Stimulated activated CD4-positive, alpha-beta T cell treated with anti-CD3 and anti-CD28 coated beads, TNF-alpha, amount 100 ng/mL, for 4 hours (primary cell): ENCODE measurements at regions not wholly inside any gene's neighbourhood (a gene's known extent, or its start where the extent isn't known, plus 50 kb on each side); places are given as distances from the start of the nearest gene placed in this dataset.
"Not testable (repeated sequence)": the region's sequence is repeated elsewhere in the genome, so short reads cannot be mapped to it uniquely, and the experiment has no call there.

Experiments
- DNase-seq, 3 experiments: peaks; one replicate each; pipeline ENCODE4 v3.0.0-alpha.2; 2020; ENCODE audit warnings: low read depth in 3 of 3

DNA sequence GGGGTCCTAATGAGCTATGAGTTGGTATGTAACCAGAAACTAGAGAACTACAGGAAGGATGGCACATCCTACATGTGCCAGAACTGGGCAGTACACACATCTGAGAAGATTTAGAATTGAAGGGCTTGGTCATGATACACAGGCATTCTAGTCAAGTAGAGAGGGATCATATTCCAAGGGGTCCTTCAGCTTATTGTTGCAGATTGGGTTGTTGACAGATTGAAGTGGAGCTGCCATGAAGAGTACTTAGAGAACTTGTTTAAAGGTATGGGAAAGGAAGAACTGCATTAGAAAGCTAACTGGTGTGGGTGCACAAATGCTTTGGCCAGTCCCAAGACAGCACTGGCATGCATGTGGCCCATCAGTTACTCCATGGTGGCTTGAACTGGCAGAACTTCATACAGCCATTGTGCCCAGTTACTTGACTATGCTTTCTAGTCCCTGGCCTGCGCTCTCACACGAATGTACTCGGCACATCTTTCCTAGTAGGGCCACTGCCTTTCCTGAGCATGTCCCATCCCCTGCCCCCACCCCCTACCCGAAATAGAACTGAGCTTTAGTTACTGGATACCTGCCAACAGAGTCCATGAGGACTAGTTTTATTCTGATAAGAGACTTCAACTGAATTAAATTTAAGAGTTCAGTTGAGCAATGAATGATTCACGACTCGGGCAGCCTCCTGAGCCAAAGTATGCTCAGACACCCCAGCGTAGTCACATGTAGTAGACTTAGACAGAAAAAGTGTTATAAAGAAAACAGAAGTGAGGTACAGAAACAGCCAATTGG is 64.0 kb downstream of the CCNG2 start:
- no peak for DNase-seq

DNA sequence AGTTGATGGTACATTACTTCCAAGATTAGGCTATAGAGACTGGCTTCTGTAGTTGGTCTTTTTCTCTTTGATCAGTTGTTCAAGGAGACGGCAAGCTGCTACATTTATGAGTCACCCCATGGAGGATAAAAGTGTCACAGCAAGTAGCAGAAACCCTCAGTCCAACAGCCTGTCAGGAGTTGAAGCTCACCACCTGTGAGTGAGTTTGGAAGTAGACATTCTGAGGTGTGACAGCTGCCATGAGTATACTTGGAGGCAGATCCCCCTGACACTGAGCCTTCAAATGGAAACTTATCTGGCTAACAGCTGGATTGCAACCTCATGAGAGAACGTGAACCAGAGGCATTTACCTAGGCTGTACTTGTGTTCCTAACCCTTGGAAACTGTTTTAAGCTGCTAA is 68.0 kb downstream of the CCNG2 start:
- DNase-seq = no peak

DNA sequence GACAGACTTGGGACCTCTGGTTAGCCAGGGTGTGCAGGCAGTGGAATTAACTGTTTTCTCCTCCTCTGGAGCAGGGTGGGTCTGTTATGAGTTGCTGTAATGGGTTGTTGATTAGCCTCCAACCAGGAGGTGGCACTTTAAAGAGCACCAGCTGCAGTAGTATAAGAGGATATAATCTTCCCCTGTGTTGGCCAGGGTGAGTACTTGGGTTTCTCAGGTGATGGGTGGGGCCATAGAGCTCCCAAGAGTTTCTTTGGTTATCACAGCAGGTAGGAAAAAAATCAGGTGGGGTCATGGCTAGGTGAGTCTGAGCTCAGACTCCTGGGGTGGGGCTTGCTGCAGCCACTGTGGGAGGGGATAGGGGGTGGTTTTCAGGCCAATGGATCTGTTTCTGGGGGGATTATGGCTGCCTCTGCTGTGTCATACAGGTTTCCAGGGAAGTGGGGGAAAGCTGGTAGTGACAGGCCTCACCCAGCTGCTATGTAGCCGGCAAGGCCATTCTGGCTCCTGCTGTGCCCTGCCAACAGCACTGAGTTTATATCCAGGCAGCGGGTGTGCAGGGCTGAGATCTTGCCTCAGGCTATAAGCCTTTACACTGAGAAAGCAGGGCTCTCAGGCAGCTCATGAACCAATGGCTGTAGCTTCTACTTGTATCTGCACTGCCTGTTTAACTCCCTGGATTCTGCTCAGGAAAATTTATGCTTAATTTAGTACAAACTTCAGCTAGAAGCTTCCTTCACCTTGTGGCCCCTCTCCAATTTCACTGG is 70.1 kb downstream of the CCNG2 start:
- no peak for DNase-seq

DNA sequence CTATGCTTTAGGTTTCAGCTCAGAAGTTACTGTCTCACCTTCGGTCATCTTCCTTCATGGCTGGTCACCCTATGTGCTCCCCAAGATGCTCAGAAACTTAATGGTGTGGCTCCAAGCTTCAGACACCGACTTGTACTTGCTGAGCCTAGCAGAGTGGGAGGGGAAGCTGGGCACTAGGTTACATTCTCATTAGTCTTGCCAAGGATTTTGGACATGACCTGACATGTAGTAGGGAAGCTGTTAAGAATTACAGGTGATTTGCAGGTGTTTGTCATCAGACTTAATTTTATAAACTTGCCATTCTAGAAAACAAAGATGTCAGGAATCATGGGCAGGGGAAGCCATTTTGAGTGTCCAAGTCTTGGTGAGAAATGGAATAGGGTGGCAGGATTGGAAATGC is 72.4 kb downstream of the CCNG2 start:
- DNase-seq = no peak

DNA sequence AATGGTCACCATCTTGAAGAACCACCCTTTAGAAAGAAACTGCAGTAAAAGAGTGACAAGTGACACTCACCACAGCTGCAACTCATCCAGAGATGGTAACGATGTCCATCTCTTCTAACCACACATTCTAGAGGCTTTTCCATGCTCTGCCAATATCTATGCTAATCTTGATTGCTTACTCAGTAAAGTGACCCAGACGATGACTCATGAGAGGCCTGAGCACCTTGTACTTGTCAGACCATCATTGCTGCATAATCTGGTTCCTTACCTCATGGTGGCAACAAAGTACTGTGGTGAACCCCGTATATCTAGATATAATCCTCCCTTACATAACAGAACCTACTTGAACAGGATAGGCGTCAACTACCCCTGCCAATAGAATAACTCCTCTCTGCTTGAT is 75.6 kb downstream of the CCNG2 start:
- no peak for DNase-seq

DNA sequence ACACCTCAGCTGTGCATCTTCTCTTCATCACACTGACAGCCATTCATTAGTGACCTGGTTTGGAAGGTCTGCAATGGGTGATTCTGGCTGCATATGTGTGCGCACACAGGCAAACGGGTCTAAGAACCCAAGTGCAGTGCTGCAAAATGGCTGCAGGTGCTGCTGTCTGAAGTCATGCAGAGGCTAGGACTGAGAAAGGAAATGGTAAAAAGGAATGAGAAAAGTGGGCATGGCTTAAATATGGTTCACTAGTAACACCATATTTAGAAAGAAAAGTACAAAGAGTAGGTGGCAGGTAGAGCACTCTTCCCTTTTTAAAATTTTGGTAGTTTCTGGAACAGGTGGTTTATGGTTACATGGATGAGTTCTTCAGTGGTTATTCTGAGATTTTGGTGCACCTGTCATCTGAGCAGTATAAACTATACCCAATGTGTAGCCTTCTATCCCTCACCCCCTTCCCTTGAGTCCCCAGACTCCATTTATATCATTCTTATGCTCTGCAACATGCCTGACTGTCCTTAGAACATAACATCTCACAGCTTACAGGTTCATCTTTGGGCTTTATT is 78.4 kb downstream of the CCNG2 start:
- DNase-seq = no peak

DNA sequence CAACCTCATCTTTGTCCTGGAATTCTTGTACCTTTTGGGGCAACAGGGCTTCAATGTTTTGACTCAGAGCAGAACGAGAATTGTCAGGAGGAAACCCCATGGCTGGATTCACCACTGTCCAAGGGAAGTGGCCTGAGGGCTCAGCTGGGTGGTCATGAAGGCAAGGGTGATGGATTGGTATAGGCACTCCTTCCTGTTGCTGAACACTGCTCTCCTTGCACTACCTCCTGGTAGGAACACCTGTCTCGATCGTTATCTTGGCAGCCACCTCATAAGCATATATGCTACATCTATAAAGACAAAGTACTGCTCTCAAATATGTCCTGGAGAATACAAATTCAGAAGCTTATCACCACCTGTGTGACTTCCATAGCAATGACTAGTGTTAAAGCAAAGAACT is 79.8 kb downstream of the CCNG2 start:
- DNase-seq = no peak

DNA sequence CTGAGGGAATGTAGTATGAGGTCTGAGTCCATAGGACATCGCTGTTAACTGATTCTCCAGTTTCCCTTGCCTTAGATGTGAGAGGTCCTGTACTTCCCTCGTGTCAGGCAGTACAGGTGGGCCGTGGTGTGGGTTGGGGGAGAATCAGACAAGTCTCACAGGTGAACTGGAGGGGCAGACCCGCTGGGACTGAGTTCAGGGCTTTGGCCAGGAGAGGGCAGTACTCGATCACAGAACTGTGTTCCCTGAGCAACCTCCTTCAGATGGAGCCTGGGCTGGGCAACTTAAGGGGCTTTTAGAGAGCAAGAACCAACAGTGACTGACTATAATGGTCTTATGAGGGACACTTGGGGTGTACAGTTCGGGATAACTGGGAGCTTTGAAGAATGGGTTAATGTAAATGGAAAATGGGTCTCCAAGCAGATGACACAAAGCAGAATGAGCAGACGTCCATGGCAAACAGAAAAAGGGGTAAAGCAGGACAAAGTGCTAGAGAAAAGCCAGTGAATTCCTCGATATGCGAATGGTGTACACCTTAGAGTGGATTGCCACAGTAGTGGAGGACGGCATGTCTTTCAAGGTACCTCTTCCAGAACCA is 83.6 kb downstream of the CCNG2 start:
- DNase-seq = peak; percentile 2 to 33 (median 4)

DNA sequence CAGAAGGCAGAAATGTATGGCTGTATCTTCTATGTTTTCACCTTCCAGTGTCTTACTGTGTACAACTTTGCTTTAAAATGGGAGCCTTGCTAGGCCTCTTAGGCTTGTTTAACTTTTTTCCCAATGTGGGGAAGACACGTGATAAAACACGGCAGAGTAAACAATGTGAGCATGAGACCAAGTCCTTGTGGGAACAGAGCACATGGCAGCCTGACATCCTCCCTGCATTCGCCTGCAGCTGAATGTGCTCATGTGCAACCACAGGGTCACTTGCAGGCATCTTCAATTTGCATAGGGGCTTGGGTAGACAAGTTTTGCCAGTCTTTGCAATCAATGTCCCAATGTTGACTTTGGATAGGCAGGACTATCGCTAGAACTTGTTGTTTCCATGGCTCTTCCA is 91.8 kb downstream of the CCNG2 start:
- no peak for DNase-seq

DNA sequence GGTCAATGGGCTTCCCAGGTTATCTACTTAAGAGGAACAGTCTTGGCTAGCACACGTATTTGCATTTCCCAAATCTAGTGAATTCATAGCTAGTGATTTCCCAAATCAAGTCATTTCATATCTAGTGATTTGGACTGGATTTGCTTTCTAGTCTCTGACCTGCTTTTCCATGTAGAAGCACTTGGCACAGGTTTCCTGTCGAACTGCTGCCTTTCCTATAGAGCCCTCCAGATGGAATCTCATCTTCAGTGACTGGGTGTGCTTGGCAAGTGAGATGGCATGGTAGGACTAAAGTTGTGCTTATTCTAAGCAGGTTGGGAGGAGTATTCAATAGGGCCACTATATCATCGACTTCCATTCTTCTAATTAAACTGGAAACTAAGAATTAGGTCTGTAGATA is 94.7 kb downstream of the CCNG2 start:
- DNase-seq = no peak

DNA sequence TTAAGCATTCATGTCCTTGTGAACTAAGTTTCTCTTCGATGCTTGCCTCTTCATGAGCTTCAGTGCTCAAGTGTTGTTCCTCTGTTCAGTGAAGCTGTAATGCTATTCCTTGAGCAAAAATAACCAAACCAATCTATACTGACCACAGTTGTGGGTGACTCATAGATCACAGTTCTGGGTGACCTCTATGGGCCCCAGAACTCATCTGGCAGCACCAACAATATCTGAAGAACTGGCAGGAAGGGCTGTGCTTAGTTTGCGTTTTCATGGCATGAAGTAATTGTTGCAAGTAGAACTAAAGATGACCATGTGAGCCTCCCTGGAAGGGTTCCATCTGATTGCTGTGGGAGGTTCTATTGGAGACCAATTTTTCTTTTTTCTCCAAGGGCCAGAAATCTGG is 106.2 kb downstream of the CCNG2 start:
- no peak for DNase-seq

DNA sequence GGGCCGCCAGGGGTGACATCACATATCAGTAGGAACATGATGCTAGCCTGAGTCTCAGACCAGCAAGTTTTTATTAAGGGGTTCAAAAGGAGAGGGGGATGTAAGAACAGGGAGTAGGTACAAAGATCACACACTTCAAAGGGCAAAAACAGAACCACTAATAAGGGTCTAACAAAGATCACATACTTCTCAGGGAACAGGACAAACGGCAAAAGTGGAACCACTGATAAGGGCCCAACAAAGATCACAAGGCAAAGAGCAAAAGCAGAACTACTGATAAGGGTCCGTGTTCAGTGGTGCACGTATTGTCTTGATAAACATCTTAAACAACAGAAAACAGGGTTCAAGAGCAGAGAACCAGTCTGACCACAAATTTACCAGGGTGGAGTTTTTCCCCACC is 107.0 kb downstream of the CCNG2 start:
- DNase-seq = not testable (repeated sequence)

DNA sequence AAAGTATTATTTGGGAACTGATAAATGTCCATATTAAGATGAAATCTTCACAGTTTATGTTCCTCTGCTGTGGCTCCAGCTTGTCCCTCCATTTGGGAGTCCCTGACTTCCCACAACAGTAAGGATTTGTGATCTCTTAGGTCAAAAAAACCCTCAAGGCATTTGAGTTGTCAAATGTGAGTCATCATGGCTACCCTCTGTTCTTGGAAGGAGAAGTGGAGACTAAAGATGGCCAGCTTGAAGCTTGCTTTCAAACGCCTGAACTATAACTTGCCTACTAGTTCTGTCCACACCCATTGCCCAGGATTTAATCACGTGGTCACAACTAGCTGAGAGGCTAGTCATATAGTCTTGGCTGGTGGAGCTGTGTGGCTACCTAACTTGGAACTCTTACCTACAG is 107.8 kb downstream of the CCNG2 start:
- no peak for DNase-seq

DNA sequence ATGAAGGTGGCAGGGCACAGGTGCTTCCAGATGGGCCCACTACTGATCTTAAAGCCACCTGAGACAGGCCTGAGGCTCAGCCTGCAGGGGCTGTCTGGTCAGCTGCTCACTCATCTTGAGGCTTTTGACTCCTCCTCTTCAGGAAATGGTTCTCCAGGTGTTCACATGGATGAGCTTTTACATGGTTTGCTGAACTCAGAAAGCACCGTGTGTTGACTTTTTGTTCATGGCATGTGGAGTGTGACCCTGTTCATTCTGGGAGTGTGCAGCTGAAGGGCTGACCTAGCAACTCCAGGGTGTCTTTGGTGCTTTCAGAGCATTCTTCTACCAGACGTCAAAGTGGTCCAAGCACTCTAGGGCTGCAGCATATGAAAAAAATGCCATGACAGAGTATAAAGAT is 111.1 kb downstream of the CCNG2 start:
- DNase-seq = no peak

DNA sequence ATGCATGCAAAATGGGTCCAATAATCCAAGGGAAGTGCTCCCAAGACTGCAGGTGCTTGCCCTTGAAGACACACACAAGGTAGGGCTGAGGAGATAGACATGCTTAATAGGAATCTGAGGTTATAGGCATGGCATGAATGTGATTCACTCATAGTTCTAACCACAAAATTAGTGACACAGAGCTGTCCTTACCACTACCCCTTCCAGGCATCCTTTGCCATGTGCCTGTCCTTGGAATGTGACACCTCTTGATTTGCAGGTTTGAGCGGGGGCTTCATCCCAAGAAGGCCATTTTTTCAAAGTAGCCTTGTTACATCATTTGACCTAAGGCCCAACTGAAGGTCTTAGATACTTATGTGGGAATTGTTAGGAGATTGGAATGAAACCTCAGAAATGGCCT is 112.5 kb downstream of the CCNG2 start:
- no peak for DNase-seq

DNA sequence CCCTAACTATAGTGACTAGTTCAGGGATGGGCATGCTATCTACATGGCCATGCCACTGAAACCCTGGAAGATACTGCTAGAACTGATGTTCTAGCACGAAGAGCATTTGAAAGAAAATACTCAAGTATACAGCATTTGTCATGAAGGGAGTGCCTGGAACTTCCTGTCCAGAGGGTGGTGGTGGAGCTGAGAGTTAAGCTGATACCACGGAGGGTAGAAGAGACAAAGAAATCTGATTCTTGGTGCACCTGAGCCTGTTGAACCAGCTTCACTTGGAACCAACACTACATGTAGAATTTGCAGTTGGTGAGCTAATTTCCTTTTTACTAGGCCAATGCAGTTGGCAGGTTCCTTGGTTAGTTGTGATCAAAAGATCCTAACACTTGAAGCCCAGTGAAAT is 116.4 kb downstream of the CCNG2 start:
- no peak for DNase-seq

DNA sequence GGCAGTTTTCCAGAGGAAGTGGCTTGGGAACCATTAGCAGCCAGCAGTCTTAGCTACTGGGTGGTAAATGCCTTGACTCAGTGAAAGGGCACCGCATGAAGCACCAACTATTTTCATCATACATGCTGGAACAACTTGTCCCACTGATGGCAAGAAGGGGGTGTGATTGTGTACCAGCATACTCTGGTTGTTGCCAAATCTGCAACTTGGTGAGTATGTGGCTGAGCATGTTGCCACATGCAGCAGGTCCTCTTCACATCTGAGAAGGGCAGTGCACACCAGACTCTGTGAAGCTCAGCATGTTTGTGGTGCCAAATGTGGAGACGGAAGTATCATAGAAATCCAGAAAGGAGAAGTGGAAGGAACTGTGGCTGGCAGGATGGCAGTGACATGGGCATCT is 122.1 kb downstream of the CCNG2 start:
- DNase-seq = not testable (repeated sequence)

DNA sequence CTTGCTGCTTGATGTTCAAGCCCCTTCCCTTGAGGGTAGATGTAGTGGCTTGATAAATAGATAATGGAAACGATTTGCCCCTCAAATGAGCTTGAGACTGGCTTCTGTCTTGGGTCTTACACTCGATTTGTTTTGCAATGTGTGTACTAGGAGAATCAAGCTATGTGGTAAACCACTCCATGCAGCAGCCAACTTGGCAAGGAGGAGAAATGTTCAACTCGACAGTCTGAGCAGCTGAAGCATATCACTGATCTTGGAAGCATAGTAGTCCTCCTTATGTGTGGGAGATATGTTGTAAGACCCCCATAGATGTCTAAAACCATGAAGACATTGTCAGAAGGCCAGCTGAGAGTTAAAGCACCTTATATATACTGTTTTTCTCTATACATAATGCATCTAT is 125.3 kb downstream of the CCNG2 start:
- DNase-seq = no peak

DNA sequence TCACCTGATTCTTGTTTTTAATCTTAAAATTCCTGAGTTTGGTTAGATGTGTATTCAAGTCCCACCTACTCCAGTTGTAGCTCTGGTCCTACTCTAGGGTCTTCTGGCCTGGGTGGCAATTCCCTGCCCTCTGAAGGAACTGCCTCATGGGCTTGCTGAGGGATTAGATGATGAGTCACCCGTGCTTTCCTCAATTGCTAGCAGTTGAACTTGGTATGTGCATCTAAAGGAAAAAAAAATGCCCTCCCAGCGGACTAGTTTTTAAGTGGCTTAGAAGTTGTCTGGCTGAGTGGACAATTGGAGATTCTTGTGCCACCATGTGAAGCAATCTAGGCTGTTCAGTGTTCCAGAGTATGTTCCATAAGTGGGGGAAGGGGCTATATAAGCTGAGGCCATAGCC is 127.0 kb downstream of the CCNG2 start:
- no peak for DNase-seq

DNA sequence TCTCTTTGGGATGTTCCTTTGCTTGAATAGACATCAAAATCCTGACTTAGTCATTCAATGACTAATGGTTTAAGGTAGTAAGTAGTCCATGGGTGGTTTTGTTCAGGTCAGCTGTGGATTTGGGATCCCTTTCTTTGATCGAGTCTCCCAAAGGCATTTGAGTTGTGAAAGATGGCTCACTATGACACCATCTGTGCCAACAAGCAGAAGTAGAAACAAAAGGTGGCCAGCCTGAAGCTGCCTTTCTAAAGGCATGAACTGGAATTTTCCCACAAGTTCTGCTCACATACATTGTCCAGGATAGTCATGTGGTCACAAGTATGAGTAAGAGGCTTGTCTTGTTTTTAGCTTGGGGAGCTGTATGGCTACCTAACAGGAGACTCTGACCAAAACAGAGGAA is 129.9 kb downstream of the CCNG2 start:
- no peak for DNase-seq

DNA sequence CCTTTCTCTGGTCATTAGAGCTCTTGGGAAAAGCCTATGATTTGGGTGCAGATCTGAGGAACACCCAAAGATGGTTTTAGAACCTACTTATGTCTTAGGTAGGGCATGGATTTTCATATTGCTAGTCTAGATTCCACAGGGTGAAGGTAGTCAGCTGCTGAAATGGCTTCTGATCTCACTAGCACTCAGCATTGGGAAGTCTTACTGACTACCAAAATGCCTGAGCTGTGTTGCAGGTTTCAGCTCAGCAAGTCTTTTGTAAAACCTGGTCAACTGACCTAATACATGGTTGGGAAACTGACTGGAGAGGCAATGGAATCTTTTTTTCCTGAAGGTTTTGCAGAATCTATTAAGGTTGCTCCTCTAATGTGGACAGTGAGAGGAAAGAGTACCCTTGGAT is 136.4 kb downstream of the CCNG2 start:
- DNase-seq = no peak

DNA sequence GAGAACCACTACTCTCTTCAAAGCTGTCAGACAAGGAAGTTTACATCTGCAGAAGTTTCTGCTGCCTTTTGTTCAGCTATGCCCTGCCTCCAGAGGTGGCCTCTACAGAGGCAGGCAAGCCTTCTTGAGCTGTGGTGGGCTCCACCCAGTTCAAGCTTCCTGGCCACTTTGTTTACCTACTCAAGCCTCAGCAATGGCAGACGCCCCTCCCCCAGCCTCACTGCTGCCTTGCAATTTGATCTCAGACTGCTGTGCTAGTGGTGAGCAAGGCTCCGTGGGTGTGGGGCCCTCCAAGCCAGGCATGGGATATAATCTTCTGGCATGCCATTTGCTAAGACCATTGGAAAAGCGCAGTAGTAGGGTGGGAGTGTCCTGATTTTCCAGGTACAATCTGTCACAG is 144.0 kb downstream of the CCNG2 start:
- not testable (repeated sequence) for DNase-seq

DNA sequence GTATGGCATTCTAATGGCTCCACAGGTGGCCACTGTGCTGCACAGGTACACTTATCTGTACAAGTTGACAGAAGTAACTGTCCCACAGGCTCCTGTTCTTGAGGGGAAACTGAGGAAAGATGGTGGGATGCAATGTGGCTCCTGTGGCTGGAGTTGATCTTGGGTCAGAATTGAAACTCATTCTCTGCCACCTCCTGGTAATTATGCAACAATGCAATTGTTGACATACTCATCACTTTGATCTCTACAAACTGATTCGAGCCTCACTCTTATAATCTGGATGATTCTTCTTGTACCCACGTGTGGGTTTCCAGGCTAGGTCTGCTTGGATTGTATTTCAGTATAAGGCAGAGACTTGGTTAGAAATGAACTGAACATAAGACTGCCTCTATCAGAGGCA is 148.8 kb downstream of the CCNG2 start:
- DNase-seq = no peak
